ENCODE measurements at regions not wholly inside any gene's neighbourhood (a gene's known extent, or its start where the extent isn't known, plus 50 kb on each side); places are given as distances from the start of the nearest gene placed in this dataset.
A peak's percentile ranks its signal among the peaks of the same experiment; 100 is the strongest.

DNA sequence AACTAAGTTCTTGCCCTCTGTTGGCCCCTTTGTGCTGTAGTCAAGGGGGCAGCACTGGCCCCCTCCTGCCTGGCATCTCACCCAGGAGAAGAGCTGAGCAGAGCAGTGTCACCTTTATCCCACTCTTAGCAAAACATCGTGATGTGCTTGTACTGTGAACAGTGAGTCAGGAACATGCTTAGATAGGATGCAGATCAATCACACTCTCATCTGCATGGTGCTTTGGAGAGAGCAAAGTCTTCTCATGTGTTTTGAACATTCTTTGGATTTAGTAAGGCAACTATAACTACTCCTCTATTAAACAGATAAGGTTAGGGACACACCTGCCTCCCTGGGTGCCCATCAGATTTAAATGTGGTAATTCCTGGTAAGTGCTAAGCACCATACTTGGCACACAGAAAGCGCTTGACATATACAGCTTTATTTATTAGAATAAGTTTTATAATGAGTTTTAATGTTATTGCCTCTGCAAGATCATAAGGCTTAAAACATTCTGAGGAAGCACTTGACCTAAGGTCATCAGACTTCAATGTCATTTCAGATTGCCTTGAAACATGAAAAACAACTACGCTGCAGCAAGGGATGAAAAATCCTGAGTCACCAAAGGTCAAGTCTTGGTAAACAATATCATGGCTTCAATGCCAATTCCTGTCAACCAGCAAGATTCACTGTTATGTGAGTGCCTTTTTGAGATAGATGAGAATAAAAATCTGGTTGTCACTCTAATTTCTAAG is 82.4 kb upstream of the IRS2 start:
- H3K4me1 ChIP-seq, result peaks cover 4 to 24% (median 6%) of the 10 kb centered on the region in 3 donors
- H3K27me3 ChIP-seq, result no peaks in the 10 kb centered on the region
- H3K27ac ChIP-seq, result peak overlapping the region in 1 of 4 donors; percentile 54
- no peak for DNase-seq
- H3K4me3 ChIP-seq, result peak overlapping the region in 1 of 4 donors; percentile 60
- no peaks in the 10 kb centered on the region for H3K36me3 ChIP-seq
- intact Hi-C loops (cut with DNase I), result no loop called here
- no peak for TF ChIP-seq POLR2A (IDR thresholded peaks at IDR 0.05)
- TF ChIP-seq, protein P1, sequence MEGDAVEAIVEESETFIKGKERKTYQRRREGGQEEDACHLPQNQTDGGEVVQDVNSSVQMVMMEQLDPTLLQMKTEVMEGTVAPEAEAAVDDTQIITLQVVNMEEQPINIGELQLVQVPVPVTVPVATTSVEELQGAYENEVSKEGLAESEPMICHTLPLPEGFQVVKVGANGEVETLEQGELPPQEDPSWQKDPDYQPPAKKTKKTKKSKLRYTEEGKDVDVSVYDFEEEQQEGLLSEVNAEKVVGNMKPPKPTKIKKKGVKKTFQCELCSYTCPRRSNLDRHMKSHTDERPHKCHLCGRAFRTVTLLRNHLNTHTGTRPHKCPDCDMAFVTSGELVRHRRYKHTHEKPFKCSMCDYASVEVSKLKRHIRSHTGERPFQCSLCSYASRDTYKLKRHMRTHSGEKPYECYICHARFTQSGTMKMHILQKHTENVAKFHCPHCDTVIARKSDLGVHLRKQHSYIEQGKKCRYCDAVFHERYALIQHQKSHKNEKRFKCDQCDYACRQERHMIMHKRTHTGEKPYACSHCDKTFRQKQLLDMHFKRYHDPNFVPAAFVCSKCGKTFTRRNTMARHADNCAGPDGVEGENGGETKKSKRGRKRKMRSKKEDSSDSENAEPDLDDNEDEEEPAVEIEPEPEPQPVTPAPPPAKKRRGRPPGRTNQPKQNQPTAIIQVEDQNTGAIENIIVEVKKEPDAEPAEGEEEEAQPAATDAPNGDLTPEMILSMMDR (IDR thresholded peaks at IDR 0.05), result no peak
- no peaks in the 10 kb centered on the region for H3K9me3 ChIP-seq
- 54 to 56% methylated on average over 2 to 3 of the region's 3 CpGs for WGBS, 2 donors

DNA sequence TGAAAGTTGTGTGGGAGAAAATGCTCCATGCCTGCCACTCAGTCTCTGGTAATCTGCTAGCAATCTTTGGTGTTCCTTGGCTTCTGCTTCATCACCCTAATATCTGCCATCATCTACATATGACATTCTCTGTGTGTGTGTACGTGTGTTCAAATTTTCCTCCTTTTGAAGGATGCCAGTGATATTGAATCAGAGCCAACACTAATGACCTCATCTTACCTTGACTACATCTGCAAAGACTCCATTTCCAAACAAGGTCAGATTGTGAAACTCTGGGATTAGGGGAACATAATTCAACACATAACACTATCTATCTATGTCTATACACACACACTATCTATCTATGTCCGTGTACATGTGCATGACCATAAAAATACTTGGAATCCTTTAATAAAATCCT is 81.4 kb upstream of the IRS2 start:
- Histone ChIP-seq H3K27ac (no peak overlapping the region), H3K36me3 (no peaks in the 10 kb centered on the region), H3K4me3 (no peak overlapping the region), H3K4me1 (peaks cover 8 to 31% (median 10%) of the 10 kb centered on the region in 3 donors), H3K27me3 (no peaks in the 10 kb centered on the region), H3K9me3 (no peaks in the 10 kb centered on the region)
- 43 to 52% methylated on average over 2 of the region's 2 CpGs for WGBS, 2 donors
- TF ChIP-seq, protein P1 (IDR thresholded peaks at IDR 0.05), result no peak
- no peak for TF ChIP-seq POLR2A (IDR thresholded peaks at IDR 0.05)
- DNase-seq, result no peak
- intact Hi-C loops (cut with DNase I), result no loop called here

DNA sequence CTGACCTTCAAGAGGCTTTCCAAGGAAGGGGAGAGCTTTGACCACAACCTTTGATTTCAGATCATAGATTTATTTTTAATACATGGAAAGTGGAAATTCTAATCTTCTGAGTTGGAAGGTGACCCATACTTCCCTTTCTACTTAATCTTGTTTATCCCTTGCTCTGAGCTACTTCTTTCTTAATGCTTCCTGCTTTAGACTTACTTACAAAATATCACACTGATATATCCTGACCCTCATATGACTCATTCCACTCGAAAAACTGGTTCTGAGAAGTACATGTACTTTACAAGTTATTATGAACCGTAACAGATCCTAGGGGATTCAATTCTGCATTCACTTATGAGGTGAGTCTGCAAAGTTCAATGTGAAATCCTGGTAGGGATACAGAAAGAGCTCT is 76.2 kb upstream of the IRS2 start:
- Histone ChIP-seq H3K4me3 (no peak overlapping the region), H3K27ac (no peak overlapping the region), H3K9me3 (no peaks in the 10 kb centered on the region), H3K36me3 (no peaks in the 10 kb centered on the region), H3K4me1 (peaks cover 4 to 22% (median 4%) of the 10 kb centered on the region in 3 donors), H3K27me3 (peaks cover 0 to 10% (median 0%) of the 10 kb centered on the region in 4 donors)
- intact Hi-C loops (cut with DNase I), result no loop called here
- DNase-seq, result no peak
- TF ChIP-seq POLR2A (IDR thresholded peaks at IDR 0.05), result no peak
- TF ChIP-seq, protein P1 (IDR thresholded peaks at IDR 0.05), result no peak
- 24 to 27% methylated on average over 2 of the region's 2 CpGs for WGBS, 2 donors

DNA sequence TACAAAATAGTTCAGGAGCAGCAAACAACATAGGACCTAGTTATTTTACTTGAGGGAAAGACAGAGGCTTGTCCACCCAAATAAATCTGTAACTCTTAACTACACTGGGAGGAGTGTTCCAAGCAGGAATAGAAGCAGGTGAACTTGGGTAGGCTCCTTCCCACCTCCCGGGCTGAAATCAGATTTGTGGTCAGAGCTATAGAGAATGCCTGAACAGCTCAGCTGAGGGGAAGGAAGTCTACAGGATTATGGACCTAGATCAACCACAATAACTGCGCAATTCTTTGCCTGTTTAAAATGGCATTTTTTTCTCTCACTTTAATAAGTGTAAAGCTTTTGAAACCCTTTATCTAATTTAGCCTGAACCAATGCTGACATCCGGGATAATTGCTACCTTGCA is 73.5 kb upstream of the IRS2 start:
- Histone ChIP-seq H3K36me3 (no peaks in the 10 kb centered on the region), H3K9me3 (no peaks in the 10 kb centered on the region), H3K27me3 (peaks cover 0 to 14% (median 0%) of the 10 kb centered on the region in 4 donors), H3K4me1 (peaks cover 4 to 22% (median 4%) of the 10 kb centered on the region in 3 donors), H3K27ac (no peak overlapping the region), H3K4me3 (no peak overlapping the region)
- DNase-seq, result no peak
- TF ChIP-seq, protein P1 (IDR thresholded peaks at IDR 0.05), result no peak
- no peak for TF ChIP-seq POLR2A (IDR thresholded peaks at IDR 0.05)
- intact Hi-C loops (cut with DNase I), result no loop called here
- whole genome bisulfite sequencing, 2 donors, result 66 to 72% methylated on average over 3 of the region's 3 CpGs

DNA sequence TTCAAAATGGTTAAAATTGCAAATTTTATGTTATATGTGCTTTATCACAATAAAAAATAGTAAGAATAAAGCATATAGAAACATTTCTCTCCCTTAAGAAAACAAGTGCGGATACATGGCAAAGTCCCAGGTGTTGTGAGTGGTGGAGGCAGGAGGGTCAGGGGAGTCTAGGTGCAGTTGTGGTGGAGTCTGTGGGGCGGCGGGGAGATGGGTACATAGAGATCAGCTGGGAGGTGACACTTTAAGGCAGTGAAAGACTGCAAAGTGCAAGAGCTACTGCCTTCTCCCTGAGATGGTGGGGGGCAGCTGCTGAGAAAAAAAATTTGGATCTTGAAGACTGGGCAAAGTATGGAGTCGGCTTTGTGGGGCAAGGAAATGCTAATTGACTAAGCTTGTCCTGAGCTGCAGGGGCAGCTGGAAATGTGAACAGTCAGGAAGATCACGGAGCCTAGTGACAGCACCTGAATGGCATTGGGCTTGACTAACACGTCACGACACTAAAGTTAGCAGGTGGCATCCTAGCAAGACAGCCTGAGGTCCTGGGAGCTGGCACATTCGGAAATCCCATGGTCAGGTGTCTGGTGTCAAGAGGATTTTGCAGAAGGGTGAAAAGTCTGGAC is 72.9 kb upstream of the IRS2 start:
- intact Hi-C loops (cut with DNase I), result no loop called here
- H3K27ac ChIP-seq, result no peak overlapping the region
- TF ChIP-seq, protein P1 (IDR thresholded peaks at IDR 0.05), result no peak
- no peak for TF ChIP-seq POLR2A (IDR thresholded peaks at IDR 0.05)
- DNase-seq, result no peak
- H3K9me3 ChIP-seq, result no peaks in the 10 kb centered on the region
- H3K4me3 ChIP-seq, result no peak overlapping the region
- H3K27me3 ChIP-seq, result peaks cover 0 to 14% (median 0%) of the 10 kb centered on the region in 4 donors
- peaks cover 4 to 22% (median 4%) of the 10 kb centered on the region in 3 donors for H3K4me1 ChIP-seq
- 72 to 82% methylated on average over 8 of the region's 8 CpGs for WGBS, 2 donors
- no peaks in the 10 kb centered on the region for H3K36me3 ChIP-seq

Measured in esophagus squamous epithelium (tissue), 5 donors.